SK-N-SH (cell line): ENCODE measurements at regions not wholly inside any gene's neighbourhood (a gene's known extent, or its start where the extent isn't known, plus 50 kb on each side); places are given as distances from the start of the nearest gene placed in this dataset.

Source experiments
- CTCF ChIP-seq: fragments of 200-600 bp; sonication (generic); IDR thresholded peaks from 2 replicates; pipeline ENCODE4 v1.6.1; 2017; ENCODE audit warnings: antibody characterized with exemption, mild to moderate bottlenecking, moderate library complexity
- EP300 ChIP-seq, 2 experiments: IDR thresholded peaks; 2 replicates each; pipeline versions ENCODE4 v1.4.0 to v1.6.1; 2012; ENCODE audit warnings: borderline replicate concordance in 1 of 2, low read depth in 1 of 2, low read length in 1 of 2
- EZH2phosphoT487 ChIP-seq: fragments of 200-600 bp; sonication (generic); IDR thresholded peaks from 2 replicates; pipeline ENCODE4 v1.6.1; 2017; ENCODE audit warnings: low read depth, mixed run types, mild to moderate bottlenecking, antibody characterized with exemption, moderate library complexity, borderline replicate concordance
- MAX ChIP-seq: IDR thresholded peaks from 2 replicates; pipeline ENCODE4 v1.4.0; 2012; ENCODE audit warnings: low read depth
- RAD21 ChIP-seq: IDR thresholded peaks from 2 replicates; pipeline ENCODE4 v1.6.1; 2012; ENCODE audit warnings: mild to moderate bottlenecking, low read length
- TAF1 ChIP-seq: IDR thresholded peaks from 2 replicates; pipeline ENCODE4 v1.6.1; 2012; ENCODE audit warnings: low read depth, mild to moderate bottlenecking, low read length, moderate library complexity, borderline replicate concordance

GRCh38 chr1:80776266-80776665, 1024.5 kb upstream of the ADGRL2 start:
- TF ChIP-seq CTCF: no peak
- TF ChIP-seq MAX: no peak
- no peak for TF ChIP-seq TAF1
- no peak for TF ChIP-seq RAD21
- TF ChIP-seq EZH2phosphoT487: no peak
- no peak for TF ChIP-seq EP300 (IDR thresholded peaks at IDR 0.05; ENCODE audit: borderline replicate concordance in 1 of 2, low read depth in 1 of 2, low read length in 1 of 2)
